ENCODE measurements at regions not wholly inside any gene's neighbourhood (a gene's known extent, or its start where the extent isn't known, plus 50 kb on each side); places are given as distances from the start of the nearest gene placed in this dataset.
"Not testable (repeated sequence)": the region's sequence is repeated elsewhere in the genome, so short reads cannot be mapped to it uniquely, and the experiment has no call there.

DNA sequence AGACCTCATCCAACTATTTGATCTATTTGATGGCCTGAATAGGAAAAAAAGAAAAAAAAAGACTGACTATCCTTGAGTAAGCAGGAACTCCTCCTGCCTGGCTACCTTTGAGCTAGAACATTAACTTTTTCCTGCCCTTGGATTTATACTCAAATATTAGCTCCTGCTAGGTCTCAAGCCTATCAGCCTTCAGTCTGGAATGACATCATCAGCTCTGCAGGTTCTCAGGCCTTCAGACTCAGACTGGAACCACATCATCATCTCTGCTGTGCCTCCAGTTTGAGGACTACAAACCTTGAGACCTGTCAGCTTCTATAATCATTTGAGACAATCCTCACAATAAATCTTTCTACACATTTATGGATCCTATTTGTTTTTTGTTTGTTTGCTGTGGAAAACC, 754.0 kb upstream of the SLIT2 start:
- no peak for DNase-seq

DNA sequence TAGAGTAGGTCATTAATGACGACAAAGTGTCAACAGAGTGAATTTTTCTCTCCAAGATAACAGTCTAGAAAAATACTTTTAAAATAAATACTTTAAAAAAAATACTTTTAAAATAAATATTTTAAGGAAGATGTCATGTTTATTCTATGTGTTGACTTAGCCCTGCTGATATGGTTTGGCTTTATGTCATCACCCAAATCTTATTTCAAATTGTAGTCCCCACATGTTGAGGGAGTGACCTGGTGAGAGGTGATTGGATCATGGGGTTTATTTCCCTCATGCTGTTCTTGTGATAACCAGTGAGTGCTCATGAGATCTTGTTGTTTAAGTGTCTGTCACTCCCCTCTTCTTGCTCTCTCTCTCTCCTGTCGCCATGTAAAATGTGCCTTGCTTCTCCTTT, 754.9 kb upstream of the SLIT2 start:
- no peak for DNase-seq

DNA sequence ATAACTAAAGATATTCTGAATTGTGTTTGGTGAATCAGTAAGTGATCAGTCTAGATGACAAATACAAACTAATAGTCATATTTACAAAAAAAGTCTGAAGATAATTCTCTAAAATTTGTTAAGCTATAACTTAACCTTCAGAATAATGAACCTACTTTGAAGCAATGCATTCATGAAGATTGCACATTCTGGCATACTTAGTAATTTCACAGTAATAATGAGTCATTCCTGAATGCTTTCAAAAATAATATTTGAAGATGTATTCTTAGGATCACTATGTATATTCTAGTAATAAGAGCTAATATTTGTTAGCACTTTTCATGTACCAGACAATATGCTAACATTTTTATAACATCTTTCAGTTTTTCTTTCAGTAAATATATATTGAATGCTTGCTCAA, 756.7 kb upstream of the SLIT2 start:
- DNase-seq = no peak

DNA sequence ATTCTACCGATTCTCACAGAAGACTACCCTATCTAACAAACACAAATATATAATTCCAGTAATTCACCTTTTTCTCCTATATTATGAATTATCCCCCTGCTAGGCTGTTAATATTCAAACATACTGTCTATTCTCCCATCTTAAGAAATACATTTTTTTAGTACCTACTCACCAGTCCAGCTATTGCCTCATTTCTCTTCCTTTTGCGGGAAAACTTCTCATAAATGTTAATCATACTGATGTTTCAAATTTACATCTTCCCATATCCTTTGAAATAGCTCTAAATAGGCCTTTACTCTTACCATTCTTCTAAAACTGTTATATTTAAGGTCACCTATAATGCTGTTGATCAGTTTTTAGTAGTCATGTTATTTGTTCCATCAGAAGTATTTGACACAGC, 759.1 kb upstream of the SLIT2 start:
- DNase-seq = no peak

DNA sequence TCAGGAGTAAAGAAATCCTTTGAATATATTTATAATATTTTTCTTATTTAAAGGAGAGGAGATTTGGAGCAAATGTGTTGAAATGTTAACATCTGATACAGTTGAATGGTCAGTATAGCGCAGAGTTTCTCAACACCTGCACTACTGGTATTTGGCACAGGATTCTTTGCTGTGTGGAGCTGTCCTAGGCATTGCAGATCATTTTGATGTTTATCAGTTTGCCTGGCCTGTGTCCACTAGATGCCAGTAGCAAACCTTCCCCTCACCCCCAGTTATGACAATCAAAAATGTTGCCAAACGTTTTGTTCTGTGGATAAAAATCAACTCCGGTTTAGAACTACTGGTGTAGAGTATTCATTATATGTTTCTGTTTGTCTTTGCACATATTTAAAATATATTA, 765.3 kb upstream of the SLIT2 start:
- DNase-seq = no peak

DNA sequence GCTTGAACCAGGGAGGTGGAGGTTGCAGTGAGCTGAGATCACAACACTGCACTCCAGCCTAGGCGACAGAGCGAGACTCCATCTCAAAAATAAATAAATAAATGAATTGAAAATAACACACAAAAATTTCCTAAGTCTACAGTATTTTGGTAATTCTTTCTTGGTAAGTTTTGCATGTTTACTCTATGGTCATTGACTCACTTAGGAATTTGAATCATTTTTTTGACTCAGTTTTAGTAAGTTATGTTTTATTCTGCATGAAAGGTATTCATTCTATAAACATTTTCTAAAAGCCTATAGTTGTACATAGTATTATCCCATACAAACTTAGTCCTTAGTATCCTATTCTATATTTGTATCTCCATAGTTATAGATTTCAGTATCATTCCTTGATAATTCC, 772.9 kb upstream of the SLIT2 start:
- no peak for DNase-seq

DNA sequence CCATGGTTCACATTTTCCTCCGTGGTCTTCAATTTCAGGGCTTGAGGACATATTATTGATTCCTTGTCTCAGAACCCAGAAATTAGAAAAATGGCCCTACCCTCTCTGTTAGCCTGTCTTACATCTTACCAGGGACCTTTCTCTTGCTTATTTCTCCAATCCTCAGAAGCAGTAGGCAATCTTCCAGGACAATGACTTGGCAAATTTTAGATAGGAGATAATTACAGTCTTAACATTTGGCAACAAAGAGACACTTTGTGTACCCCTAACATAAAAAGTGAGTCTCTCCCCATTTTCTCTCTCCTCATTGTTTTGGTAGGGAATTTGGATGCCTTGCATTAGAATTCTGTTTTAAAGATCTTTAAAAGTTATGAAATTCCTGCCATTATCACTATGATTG, 778.1 kb upstream of the SLIT2 start:
- DNase-seq = no peak

DNA sequence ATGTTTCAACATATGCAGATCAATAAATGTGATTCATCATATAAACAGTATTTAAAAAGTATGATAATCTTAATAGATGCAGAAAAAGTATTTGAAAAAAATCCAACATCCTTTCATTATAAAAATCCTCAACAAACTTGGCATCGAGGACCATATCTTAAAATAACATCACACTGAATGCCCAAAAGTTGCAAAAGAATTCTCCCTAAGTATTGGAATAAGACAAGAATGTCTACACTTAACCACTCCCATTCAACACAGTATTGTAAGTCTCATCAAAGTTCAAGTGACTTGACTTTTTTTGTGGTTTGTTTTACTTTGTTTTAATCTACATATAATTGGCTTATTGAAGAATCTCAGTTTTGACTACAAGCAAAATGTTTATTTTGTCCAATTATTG, 779.0 kb upstream of the SLIT2 start:
- DNase-seq = no peak

DNA sequence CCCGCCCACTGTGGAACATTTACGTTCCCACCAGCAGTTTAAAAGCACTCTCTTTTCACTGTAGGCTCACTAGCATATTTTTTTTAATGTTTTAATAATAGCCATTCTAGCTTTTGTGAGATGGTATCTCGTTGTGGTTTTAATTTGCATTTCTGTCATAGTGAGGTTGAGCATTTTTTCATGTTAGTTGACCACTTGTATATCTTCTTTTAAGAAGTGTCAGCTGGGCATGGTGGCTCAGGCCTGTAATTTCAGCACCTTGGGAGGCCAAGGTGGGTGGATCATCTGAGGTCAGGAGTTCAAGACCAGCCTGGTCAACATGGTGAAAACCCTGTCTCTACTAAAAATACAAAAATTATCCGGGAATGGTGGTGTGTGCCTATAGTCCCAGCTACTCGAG, 781.7 kb upstream of the SLIT2 start:
- DNase-seq = not testable (repeated sequence)

DNA sequence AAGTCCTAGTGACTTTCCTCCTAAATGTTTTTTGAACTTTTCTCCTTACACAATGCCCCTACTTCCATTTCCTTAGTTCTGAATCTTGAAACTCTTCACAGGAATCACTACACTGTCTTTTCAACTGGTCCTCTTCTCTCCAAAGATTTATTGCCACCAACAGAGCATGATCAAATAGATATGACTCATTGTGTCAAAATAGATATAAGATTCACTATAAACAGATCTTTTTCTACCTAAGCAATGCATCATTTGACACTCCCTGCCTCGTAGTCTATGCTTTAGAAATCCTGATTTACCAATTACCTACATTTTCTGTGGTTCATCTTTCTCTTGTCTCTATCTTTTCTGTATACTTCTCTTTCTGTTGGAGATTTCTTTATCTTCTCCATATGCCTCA, 789.6 kb upstream of the SLIT2 start:
- DNase-seq = no peak

DNA sequence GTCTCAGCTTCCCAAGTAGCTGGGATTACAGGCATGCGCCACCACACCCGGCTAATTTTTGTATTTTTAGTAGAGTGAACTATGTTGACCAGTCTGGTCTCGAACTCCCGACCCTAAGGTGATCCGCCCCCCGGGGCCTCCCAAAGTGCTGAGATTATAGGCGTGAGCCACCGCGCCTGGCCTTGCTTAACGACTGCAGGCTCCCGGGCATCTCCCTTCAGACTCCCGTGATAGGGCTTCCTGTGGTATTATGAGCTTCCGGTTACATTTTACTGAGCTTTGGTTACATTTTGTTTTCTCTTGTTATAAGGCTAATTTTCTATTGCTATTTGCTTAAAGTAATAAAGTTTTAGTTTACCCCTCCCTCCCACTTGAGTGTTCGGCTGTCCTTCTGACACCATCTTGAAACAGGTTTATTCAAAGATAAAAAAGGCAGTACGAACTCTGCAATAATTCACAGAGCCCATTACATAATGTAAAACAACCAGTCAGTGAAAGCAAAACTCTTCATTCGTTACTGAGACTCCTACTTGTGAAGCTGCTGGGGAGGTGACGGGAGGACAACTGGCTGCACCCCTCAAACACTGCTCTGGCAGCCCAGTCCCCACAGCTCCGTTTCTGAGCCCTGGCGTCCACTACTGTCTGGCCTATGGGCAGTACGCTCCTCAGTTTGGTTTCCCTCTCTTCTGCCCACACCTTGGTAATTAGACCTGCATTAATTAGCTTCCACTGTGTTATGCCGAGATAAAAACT, 795.7 kb upstream of the SLIT2 start:
- DNase-seq = no peak

DNA sequence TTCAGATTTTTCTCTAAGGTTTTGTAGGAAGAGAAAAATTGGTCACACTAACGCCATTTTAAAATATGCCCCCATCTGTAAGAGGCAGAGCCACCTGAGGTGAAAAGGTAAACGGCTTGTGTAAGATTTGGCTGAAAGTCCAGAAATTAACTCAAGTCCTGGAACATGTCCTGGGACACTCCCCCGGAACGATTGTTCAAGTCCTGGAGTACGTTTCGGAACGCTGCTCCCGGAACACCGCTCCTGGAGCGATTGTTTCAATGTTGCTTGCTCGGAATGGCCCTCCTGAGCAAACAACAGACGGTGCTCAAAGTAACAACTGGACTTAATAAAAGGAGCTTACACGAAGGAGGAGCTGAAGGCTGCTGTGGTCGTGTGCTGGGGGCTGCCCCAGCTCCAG, 796.5 kb upstream of the SLIT2 start:
- no peak for DNase-seq

DNA sequence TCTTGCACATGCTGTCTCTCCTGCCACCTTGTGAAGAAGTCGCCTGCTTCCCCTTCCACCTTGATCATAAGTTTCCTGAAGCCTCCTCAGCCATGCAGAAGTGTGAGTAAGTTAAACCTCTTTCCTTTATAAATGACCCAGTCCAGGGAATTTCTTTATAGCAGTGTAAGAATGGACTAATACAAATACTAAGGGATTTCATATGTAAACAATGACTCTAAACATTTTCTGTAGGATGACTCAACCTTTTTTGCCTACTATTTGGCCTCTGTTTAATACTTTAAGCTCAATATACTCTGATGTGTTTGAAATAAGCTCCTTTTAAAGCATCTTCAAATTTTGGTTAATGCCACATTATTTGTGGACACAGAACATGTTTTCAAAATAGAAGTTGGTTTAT, 813.5 kb upstream of the SLIT2 start:
- DNase-seq = no peak

DNA sequence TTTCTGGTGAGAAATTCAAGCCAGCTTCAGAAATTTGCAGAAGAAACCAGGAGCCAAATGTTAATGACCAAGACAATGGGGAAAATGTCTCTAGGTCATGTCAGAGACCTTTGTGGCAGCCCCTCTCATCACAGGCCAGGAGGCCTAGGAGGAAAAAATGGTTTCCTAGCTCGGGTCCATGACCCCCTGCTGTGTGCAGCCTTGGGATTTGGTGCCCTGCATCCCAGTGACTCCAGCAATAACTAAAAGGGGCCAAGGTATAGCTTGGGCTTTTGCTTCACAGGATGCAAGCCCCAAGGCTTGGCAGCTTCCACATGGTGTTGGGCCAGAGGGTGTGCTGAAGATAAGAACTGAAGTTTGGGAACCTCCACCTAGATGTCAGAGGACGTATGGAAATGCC, 814.7 kb upstream of the SLIT2 start:
- DNase-seq = no peak

DNA sequence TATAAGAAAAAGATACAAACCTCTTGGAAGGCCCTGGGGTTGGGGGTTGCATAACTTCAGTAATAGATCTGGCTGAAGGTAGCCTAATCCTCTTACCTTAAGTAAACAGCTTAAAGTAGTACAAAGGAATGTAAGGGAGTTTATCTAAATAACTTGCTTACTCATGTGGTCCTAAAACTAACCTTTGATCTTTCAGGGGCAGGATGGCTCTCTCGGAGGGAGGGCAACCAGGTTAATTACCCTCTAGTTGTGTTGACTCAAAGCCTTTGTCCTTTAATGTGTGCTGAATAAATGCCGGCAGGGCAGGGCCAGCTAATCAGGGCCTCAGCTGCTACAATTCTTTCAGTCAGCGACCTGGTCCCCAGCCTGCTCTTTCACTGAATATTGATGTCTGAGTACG, 822.0 kb upstream of the SLIT2 start:
- DNase-seq = no peak

DNA sequence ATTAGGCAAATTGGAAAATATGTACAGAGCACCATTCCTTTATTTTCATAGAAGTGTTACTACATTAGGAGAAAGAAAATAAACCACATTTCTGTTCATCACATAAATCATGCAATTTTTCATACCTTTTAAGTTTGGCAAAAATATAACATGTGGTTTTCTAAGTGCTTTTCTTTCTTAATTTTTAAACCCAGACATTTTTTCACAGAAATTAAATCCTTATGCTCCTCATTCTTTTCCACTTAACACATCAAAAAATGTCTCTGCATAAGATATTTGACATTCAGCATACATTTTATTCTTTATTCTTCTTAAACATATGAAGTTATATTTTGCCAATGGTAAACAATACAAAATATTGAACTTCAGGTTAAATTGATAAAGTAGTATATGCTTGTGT, 826.6 kb upstream of the SLIT2 start:
- DNase-seq = no peak

DNA sequence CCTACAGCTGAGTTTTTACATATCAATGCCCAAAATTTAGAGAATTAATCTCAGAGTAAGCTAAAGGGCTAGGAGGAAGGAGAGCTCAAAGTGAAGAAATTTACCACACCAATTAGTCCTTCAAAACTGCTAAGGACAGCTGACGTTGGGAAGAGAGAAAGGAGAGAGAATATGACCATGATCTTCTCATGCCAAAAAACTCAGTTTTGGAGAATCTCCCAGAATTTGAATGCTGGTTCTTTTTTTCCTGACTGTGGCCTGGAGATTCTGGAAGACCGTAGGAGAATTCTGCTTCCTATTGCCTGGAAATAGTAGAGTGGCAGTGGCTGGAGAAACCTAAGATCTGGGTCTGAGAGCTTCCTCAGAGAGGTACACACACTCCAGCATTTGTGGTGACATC, 834.4 kb upstream of the SLIT2 start:
- DNase-seq = no peak

DNA sequence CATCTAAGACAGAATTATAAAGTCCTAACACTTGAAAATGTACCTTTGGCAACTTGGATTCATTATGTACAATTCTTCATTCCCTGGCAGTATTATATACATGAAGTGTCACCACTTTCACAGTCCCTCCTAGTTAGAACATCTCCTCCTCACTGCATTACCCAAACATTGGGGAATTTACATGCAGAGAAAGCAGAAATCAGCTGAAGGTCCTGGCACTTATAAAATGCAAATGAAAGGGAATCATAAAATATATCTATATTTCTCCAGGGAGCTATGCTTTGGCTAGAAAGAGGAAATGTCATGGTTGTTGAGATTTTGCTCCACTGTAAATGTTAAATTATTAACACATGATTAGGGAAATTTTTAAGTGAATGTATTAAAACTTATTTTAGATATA, 835.6 kb upstream of the SLIT2 start:
- DNase-seq = no peak

DNA sequence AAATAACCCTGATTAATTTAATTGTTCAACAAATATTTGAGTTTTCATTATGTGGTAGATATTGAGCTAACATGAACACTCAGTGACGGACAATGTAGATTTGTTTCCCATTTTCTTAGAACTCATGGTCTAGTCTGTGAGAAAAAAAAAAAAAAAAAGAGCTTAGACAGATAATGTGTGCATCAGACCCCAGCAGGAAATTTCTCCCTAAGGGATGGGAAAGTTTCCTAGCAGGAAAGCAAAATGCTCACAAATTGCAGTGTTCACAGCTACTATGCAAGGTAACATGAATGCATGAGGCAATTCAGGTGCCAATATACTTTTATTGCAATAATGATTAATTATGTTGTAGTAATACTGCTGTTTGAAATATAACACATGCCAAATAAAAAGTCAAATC, 843.2 kb upstream of the SLIT2 start:
- no peak for DNase-seq

DNA sequence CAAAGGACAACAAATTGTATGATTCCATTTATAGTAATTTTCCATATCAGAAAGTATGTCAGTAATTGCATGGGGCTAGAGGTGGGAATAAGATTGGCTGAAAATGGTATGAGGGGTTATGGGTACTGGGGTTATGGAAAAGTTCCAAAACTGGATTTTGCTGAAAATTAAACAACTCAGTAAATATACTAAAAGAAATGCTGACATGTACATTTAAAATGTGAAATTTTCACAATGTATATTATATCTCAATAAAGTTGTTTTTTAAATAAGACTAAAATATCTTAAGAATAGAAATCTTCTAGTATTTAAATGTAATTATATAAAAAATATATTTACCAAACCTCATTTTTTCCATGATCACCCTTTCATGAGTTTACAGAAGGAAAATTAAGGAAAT, 844.9 kb upstream of the SLIT2 start:
- no peak for DNase-seq

DNA sequence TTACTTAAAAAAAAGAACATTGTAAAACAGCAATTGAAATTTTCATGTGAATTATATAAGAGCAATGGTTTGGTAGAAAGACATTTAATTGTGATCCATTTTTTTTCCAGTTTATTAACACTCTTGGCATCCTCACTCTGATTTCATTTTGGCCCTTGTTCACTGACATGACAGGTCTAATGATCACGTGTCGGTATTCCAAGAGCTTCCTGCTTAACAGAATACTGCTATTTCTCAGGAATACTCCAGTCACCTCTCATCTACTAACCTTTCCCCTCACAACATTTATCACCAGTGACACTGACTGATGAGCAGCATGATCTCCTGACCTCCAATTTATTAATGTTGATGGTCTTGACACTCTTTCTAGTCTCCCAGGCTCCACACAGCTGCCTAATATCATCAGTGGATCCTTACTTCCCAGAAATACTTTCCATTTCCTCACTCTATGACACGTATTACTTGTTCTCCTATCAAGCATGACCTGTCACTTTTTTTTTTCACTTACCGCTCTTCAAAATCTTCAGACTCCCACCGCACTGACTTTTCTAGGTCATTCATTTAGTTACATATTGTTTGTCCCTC, 847.8 kb upstream of the SLIT2 start:
- DNase-seq = no peak

DNA sequence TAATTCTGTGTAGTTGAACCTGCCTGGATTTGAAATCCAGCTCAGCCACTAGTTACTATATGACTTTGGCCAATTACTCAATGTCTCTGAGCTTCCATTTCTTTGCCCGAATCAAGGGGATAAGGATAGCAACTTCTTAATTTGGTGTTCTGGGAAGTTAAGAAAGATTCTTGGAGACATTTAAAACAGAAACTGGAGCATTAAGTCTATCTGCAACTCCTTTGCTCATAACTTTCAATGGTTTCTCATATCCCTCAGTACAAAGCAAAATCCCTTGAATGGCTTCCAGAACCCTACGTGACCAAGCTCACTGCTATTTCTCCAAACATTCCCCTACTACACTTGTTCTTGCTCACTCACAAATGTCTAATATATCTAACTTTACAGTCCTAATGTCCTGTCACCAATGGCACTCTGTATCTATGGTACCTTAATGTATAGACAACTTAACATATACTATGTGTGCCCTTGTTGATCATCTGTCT, 849.1 kb upstream of the SLIT2 start:
- no peak for DNase-seq

DNA sequence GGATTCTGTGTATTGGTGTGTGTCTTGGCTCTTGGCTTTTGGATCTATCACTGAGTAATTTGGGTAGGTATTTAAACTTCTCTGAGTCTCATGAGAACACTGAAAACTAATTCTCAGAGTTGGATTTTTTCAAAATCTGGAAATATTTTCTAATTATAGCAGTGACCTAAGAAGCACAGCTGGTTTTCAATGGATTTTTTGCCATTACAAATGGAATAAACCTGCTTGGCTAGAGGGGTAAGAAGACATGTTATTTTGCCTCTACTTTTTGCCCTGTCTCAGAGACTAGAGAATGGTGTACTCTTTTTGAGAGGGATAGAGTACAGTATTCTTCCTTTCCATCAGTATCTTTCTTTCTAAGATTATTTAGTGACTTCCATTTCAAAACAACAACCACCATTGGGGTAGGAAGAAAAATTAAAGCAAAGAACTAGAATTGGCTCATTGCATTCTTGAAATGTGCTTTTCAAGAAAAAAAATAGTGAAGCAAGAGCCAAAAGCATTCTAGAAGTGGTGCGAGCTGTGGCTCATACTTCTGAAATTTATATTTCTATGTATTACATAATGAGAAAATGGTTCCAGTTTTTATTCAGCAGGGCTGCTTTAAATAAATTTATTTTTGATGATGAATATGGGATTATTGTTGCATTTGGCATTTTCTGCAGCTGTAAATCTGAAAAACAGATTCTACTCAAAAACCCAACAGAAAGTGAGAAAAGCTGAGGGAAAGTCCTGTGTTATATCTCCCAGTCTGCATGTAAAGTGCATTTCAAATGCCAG, 850.2 kb upstream of the SLIT2 start:
- DNase-seq = no peak

DNA sequence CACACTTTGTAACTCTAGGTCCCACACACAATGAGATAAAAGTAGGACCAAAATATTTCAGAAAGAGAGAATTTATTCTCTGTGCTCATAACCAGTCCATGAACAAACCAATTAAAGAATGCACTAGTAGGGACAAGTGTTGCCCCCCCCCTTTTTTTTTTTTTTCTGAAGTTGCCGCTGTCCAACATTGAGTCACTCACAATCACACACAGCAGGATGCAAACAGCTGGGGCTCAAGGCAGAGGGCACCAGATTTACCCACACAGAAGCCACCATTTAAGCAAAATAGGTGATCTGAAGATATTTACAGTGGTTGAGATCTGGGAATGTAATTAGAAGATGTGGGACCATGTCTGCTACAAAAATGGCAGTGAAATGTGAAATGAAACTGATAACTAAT, 850.9 kb upstream of the SLIT2 start:
- no peak for DNase-seq

Measured in effector CD4-positive, alpha-beta T cell (primary cell).